ENCODE measurements at regions not wholly inside any gene's neighbourhood (a gene's known extent, or its start where the extent isn't known, plus 50 kb on each side); places are given as distances from the start of the nearest gene placed in this dataset.

DNA sequence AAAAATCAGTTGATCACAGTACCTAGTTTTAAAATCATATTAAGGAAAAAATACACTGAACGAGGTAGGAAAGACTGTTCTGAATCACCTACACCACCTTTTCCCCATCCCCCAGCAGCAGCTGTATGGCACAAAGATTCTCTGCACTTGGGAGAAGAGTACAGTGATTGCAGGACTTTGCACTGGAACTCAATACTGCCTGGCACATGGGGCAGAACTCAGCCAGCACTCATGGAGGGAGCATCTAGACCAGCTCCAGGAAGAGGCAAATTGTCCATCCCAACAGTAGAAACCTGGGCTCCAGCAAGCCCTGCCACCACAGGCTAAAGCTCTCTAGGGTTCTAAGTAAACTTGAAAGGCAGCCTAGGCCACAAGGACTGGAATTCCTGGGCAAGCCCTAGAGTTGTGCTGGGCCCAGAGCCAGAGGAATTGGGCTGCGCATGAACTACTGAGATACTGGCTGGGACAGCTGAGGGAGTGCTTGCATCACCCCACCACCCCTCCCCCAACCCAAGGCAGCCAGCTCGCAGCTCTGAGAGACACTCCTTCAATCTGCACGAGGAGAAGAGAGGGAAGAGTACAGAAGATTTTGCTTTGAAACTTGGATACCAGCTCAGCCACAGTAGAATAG, 654.4 kb upstream of the CDH6 start:
- H3K4me3 ChIP-seq (ENCODE audit: low read length) = no peak overlapping the region
- DNase-seq (ENCODE audit: low read depth) = peak; percentile 74
- TF ChIP-seq, protein P1, sequence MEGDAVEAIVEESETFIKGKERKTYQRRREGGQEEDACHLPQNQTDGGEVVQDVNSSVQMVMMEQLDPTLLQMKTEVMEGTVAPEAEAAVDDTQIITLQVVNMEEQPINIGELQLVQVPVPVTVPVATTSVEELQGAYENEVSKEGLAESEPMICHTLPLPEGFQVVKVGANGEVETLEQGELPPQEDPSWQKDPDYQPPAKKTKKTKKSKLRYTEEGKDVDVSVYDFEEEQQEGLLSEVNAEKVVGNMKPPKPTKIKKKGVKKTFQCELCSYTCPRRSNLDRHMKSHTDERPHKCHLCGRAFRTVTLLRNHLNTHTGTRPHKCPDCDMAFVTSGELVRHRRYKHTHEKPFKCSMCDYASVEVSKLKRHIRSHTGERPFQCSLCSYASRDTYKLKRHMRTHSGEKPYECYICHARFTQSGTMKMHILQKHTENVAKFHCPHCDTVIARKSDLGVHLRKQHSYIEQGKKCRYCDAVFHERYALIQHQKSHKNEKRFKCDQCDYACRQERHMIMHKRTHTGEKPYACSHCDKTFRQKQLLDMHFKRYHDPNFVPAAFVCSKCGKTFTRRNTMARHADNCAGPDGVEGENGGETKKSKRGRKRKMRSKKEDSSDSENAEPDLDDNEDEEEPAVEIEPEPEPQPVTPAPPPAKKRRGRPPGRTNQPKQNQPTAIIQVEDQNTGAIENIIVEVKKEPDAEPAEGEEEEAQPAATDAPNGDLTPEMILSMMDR (IDR thresholded peaks at IDR 0.05; ENCODE audit: insufficient read depth, low read depth, low read length, missing control alignments) = no peak

DNA sequence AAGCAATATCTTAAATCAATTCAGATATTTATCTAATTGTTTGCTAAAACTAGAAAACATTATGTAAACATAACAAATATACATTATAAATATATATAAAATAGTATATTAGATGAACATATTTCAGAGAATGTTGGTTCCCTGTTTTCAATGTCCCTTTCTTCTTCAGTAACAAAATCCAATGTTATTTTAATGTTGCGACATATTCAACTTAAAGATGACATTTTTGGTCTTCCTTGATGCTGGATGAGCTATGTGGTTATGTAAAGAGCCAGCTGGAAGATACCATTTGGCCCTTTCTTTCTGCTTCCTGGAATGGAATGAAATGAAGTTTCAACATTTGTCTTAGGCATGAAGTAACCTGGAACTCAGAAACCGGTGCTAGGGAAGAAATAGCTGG, 668.1 kb upstream of the CDH6 start:
- H3K4me3 ChIP-seq (ENCODE audit: low read length) = no peak overlapping the region
- TF ChIP-seq, protein P1 (IDR thresholded peaks at IDR 0.05; ENCODE audit: insufficient read depth, low read depth, low read length, missing control alignments) = no peak
- no peak for DNase-seq (ENCODE audit: low read depth)

DNA sequence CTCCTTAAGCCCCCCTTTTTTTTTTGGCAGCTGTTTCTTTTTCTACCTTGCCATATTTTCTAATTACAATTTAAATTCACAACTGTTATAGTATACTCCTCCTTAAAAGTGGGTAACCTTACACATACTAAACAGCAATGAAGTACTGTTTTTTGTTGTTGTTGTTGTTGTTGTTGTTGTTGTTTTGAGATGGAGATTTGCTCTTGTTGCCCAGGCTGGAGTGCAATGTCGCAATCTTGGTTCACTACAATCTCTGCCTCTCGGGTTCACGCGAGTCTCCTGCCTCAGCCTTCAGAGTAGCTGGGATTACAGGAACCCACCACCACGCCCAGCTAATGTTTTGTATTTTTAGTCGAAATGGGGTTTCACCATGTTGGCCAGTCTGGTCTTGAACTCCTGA, 669.1 kb upstream of the CDH6 start:
- TF ChIP-seq, protein P1 (IDR thresholded peaks at IDR 0.05; ENCODE audit: insufficient read depth, low read depth, low read length, missing control alignments) = no peak
- no peak for DNase-seq (ENCODE audit: low read depth)
- no peak overlapping the region for H3K4me3 ChIP-seq (ENCODE audit: low read length)

DNA sequence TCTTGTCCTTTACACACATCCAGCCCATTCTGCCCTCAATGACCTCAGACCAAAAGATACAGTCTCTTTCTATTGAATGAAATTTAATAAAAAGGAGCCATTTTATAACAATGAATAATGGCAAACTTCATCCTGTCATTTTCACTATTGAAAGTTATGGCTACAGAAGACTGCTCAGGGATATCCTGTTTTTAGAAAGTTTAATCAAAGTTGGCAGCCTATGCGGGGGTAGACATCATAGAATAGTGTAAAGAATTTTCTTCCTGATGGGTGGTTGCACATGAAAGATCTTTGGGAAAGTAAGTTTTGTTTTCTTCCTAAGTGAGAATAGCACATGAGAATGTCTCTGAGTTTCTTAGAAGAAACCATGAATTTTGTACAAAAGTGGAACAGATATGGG, 670.4 kb upstream of the CDH6 start:
- no peak for DNase-seq (ENCODE audit: low read depth)
- TF ChIP-seq, protein P1 (IDR thresholded peaks at IDR 0.05; ENCODE audit: insufficient read depth, low read depth, low read length, missing control alignments) = no peak
- no peak overlapping the region for H3K4me3 ChIP-seq (ENCODE audit: low read length)

GRCh38 chr5:30505014-30505886, 688.2 kb upstream of the CDH6 start:
- peak; percentile 76 for DNase-seq (ENCODE audit: low read depth)
- TF ChIP-seq, protein P1 (IDR thresholded peaks at IDR 0.05; ENCODE audit: insufficient read depth, low read depth, low read length, missing control alignments) = no peak
- no peak overlapping the region for H3K4me3 ChIP-seq (ENCODE audit: low read length)

- TF ChIP-seq, protein P1 (IDR thresholded peaks at IDR 0.05; ENCODE audit: insufficient read depth, low read depth, low read length, missing control alignments) = no peak
- H3K4me3 ChIP-seq (ENCODE audit: low read length) = no peak overlapping the region
- peak; percentile 51 for DNase-seq (ENCODE audit: low read depth)
Measured at GRCh38 chr5:30502277-30502676, 691.2 kb upstream of the CDH6 start.

All from epithelial cell of esophagus (primary cell).